Liver (tissue), 8 donors: ENCODE measurements at regions not wholly inside any gene's neighbourhood (a gene's known extent, or its start where the extent isn't known, plus 50 kb on each side); places are given as distances from the start of the nearest gene placed in this dataset.

Source experiments
- DNase-seq: peaks from one replicate; pipeline ENCODE4 v3.0.0-alpha.2; 2017; ENCODE audit warnings: low spot score
- H3K27ac ChIP-seq, 2 donors: one replicate each; pipeline ENCODE4 v1.7.0; 2013; ENCODE audit warnings: inconsistent platforms in 2 of 2, low read length in 2 of 2, control low read depth in 1 of 2, low read depth in 1 of 2, mild to moderate bottlenecking in 1 of 2
- H3K27me3 ChIP-seq, 4 donors: one replicate each; pipeline versions ENCODE4 v1.6.1 to v1.7.0; 2013; ENCODE audit warnings: low read length in 3 of 4, inconsistent platforms in 1 of 4, mild to moderate bottlenecking in 1 of 4, moderate library complexity in 1 of 4; ENCODE audit not compliant: control insufficient read depth in 4 of 4, insufficient read depth in 4 of 4
- H3K36me3 ChIP-seq, 4 donors: one replicate each; pipeline versions ENCODE4 v1.6.1 to v1.7.0; 2013; ENCODE audit warnings: low read length in 3 of 4, mild to moderate bottlenecking in 3 of 4, low read depth in 1 of 4, moderate library complexity in 1 of 4; ENCODE audit not compliant: control insufficient read depth in 4 of 4, insufficient read depth in 3 of 4
- H3K4me1 ChIP-seq, 4 donors: one replicate each; pipeline versions ENCODE4 v1.6.1 to v1.7.0; 2013; ENCODE audit warnings: low read length in 3 of 4, mild to moderate bottlenecking in 3 of 4, moderate library complexity in 1 of 4; ENCODE audit not compliant: control insufficient read depth in 4 of 4, insufficient read depth in 4 of 4
- H3K4me3 ChIP-seq, 3 donors: one replicate each; pipeline versions ENCODE4 v1.6.1 to v1.7.0; 2013; ENCODE audit warnings: low read length in 3 of 3, control low read depth in 1 of 3, low read depth in 1 of 3, mild to moderate bottlenecking in 1 of 3
- H3K9ac ChIP-seq, 2 donors: one replicate each; pipeline ENCODE4 v1.7.0; 2013; ENCODE audit warnings: low read length in 2 of 2, mild to moderate bottlenecking in 2 of 2, moderate library complexity in 2 of 2, control low read depth in 1 of 2, low read depth in 1 of 2
- H3K9me3 ChIP-seq, 4 donors: one replicate each; pipeline versions ENCODE4 v1.6.1 to v1.7.0; 2013; ENCODE audit warnings: low read length in 3 of 4; ENCODE audit not compliant: control insufficient read depth in 4 of 4
- ATF3 ChIP-seq: IDR thresholded peaks from 2 replicates; pipeline ENCODE4 v1.6.1; 2016; ENCODE audit warnings: antibody characterized with exemption
- CTCF ChIP-seq: fragments of 150-350 bp; IDR thresholded peaks from 2 replicates; pipeline ENCODE4 v1.5.1; 2017; ENCODE audit warnings: improper control_type of control experiment, low read depth, low read length; ENCODE audit not compliant: missing input control
- EGR1 ChIP-seq, 2 donors: IDR thresholded peaks; 2 replicates each; pipeline ENCODE4 v1.6.1; 2016 to 2018; ENCODE audit warnings: antibody characterized with exemption in 2 of 2, low read depth in 2 of 2
- FOXA1 ChIP-seq: IDR thresholded peaks from 2 replicates; pipeline ENCODE4 v1.6.1; 2016; ENCODE audit warnings: antibody characterized with exemption
- FOXA2 ChIP-seq: IDR thresholded peaks from 2 replicates; pipeline ENCODE4 v1.6.1; 2016; ENCODE audit warnings: antibody characterized with exemption
- GABPA ChIP-seq, 2 donors: IDR thresholded peaks in 1 of 2; conservative IDR thresholded peaks in 1 of 2; 2 replicates each; pipeline ENCODE4 v1.6.1; 2016; ENCODE audit warnings: antibody characterized with exemption in 2 of 2, mild to moderate bottlenecking in 1 of 2, moderate library complexity in 1 of 2
- HNF4G ChIP-seq: IDR thresholded peaks from 2 replicates; pipeline ENCODE4 v1.6.1; 2016; ENCODE audit warnings: antibody characterized with exemption
- JUND ChIP-seq, 2 donors: IDR thresholded peaks; 2 replicates each; pipeline ENCODE4 v1.6.1; 2016; ENCODE audit warnings: antibody characterized with exemption in 2 of 2
- MAX ChIP-seq: IDR thresholded peaks from 2 replicates; pipeline ENCODE4 v1.6.1; 2016; ENCODE audit warnings: antibody characterized with exemption
- NR2F2 ChIP-seq: IDR thresholded peaks from 2 replicates; pipeline ENCODE4 v1.6.1; 2016; ENCODE audit warnings: antibody characterized with exemption
- RAD21 ChIP-seq, 2 donors: IDR thresholded peaks; 2 replicates each; pipeline ENCODE4 v1.6.1; 2016; ENCODE audit warnings: antibody characterized with exemption in 2 of 2, mild to moderate bottlenecking in 2 of 2
- REST ChIP-seq: IDR thresholded peaks from 2 replicates; pipeline ENCODE4 v1.6.1; 2016; ENCODE audit warnings: antibody characterized with exemption, mild to moderate bottlenecking
- RXRA ChIP-seq, 2 donors: IDR thresholded peaks; 2 replicates each; pipeline ENCODE4 v1.6.1; 2017 to 2018; ENCODE audit warnings: antibody characterized with exemption in 2 of 2, mild to moderate bottlenecking in 1 of 2
- SP1 ChIP-seq: IDR thresholded peaks from 2 replicates; pipeline ENCODE4 v1.6.1; 2018; ENCODE audit warnings: antibody characterized with exemption, mild to moderate bottlenecking
- TAF1 ChIP-seq: conservative IDR thresholded peaks from 2 replicates; pipeline ENCODE4 v1.6.1; 2016; ENCODE audit warnings: antibody characterized with exemption, mild to moderate bottlenecking
- YY1 ChIP-seq: IDR thresholded peaks from 2 replicates; pipeline ENCODE4 v1.6.1; 2016; ENCODE audit warnings: antibody characterized with exemption, mild to moderate bottlenecking
- ZBTB33 ChIP-seq: IDR thresholded peaks from 2 replicates; pipeline ENCODE4 v1.6.1; 2016; ENCODE audit warnings: antibody characterized with exemption
- WGBS: extraction: QIAGEN DNeasy Blood & Tissue Kit; methylation state at CpG from one replicate; pipeline ENCODE4 v1.1.7; 2013; 5-methylcytosine and 5-hydroxymethylcytosine counted together
- donor health status: healthy.
- donor health status: healthy.
- donor health status: healthy.
- donor health status: healthy.
- donor health status: healthy.

- no peak for TF ChIP-seq FOXA2
- TF ChIP-seq MAX: no peak
- TF ChIP-seq JUND (IDR thresholded peaks at IDR 0.05): no peak
- TF ChIP-seq RXRA (IDR thresholded peaks at IDR 0.05): no peak
- no peak for TF ChIP-seq ZBTB33
- TF ChIP-seq SP1: no peak
- no peak for TF ChIP-seq ATF3
- no peak for TF ChIP-seq RAD21 (IDR thresholded peaks at IDR 0.05)
- TF ChIP-seq NR2F2: no peak
- no peak for DNase-seq
- Histone ChIP-seq H3K4me1 (no peaks in the 10 kb centered on the region), H3K36me3 (no peaks in the 10 kb centered on the region), H3K27me3 (no peaks in the 10 kb centered on the region), H3K9me3 (no peaks in the 10 kb centered on the region), H3K27ac (no peak overlapping the region), H3K4me3 (no peak overlapping the region), H3K9ac (no peak overlapping the region)
- WGBS: 92% methylated on average over 5 of the region's 5 CpGs
Observed at GRCh38 chr1:9420835-9421532, 118.3 kb upstream of the SLC25A33 start.

GRCh38 chr1:9421533-9421873 lies 117.8 kb upstream of the SLC25A33 start:
- TF ChIP-seq EGR1 (IDR thresholded peaks at IDR 0.05; ENCODE audit: low read depth in 2 of 2) (no peak), NR2F2 (no peak), HNF4G (no peak), JUND (IDR thresholded peaks at IDR 0.05) (no peak), FOXA1 (no peak), TAF1 (no peak), REST (no peak), YY1 (no peak), RXRA (IDR thresholded peaks at IDR 0.05) (no peak), GABPA (IDR thresholded peaks at IDR 0.05 in 1 of 2, conservative IDR thresholded peaks at IDR 0.05 in 1 of 2) (no peak), CTCF (no peak)
- 71% methylated on average over 5 of the region's 5 CpGs for WGBS
- Histone ChIP-seq H3K9ac (no peak overlapping the region), H3K27ac (no peak overlapping the region), H3K36me3 (no peaks in the 10 kb centered on the region), H3K9me3 (no peaks in the 10 kb centered on the region), H3K4me3 (no peak overlapping the region), H3K27me3 (no peaks in the 10 kb centered on the region), H3K4me1 (no peaks in the 10 kb centered on the region)
- DNase-seq: no peak
